ENCODE measurements at regions not wholly inside any gene's neighbourhood (a gene's known extent, or its start where the extent isn't known, plus 50 kb on each side); places are given as distances from the start of the nearest gene placed in this dataset.
A peak's percentile ranks its signal among the peaks of the same experiment; 100 is the strongest.

GRCh38 chr10:123459371-123460091, 206.6 kb upstream of the GPR26 start (continued):
- TF ChIP-seq MAX (IDR thresholded peaks at IDR 0.05) (peak; percentile 28), POU5F1 (IDR thresholded peaks at IDR 0.05; ENCODE audit: low read depth, low read length) (no peak), RAD21 (IDR thresholded peaks at IDR 0.05 in 1 of 2, conservative IDR thresholded peaks at IDR 0.05 in 1 of 2; ENCODE audit: low read depth in 2 of 2, low read length in 2 of 2) (peak; percentile 15 to 36; a peak in 2 of 4 replicates), YY1 (IDR thresholded peaks at IDR 0.05; ENCODE audit: low read depth, low read length) (no peak; the same call in 1 of the 2 replicates), ZNF274 (IDR thresholded peaks at IDR 0.05; ENCODE audit: borderline replicate concordance, extremely low read depth, low read length) (no peak), RBBP5 (IDR thresholded peaks at IDR 0.05; ENCODE audit: borderline replicate concordance, low read depth, low read length) (no peak), HDAC2 (IDR thresholded peaks at IDR 0.05; ENCODE audit: borderline replicate concordance in 1 of 2, low read depth in 2 of 2, low read length in 2 of 2) (peak in 1 of 2 experiments; percentile 62; a peak in 1 of 4 replicates), CBX5 (IDR thresholded peaks at IDR 0.05; ENCODE audit: low read depth, low read length) (no peak), KDM1A (IDR thresholded peaks at IDR 0.05; ENCODE audit: borderline replicate concordance, low read length) (no peak), CEBPB (IDR thresholded peaks at IDR 0.05; ENCODE audit: low read depth, low read length) (no peak), SP2 (IDR thresholded peaks at IDR 0.05; ENCODE audit: low read length) (no peak), JUND (IDR thresholded peaks at IDR 0.05; ENCODE audit: low read length) (no peak)

Measured in H1 (cell line).